ENCODE measurements at regions not wholly inside any gene's neighbourhood (a gene's known extent, or its start where the extent isn't known, plus 50 kb on each side); places are given as distances from the start of the nearest gene placed in this dataset.

DNA sequence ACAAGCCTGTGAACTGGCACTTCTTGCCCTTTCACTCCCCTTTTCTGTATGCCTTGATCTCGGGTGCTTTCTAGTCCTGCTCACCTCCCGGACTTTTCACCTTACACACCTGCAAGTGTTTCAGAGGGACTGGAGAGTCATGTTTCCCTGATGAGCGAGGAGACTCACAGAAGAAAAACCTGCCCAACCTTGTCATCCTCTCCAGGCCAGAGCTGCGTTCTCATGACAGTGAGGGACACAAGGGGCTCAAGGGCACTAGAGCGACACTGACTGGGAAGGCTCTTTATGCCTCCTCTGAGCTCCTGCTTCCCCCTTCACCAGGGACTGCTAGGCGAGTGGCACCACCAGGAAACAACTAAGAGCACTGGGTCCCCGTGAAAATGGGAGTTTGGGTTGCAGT is 376.9 kb upstream of the RPS23 start:
- no peak overlapping the region for H3K4me3 ChIP-seq (replicated peaks; ENCODE audit: low read depth, low read length)
- TF ChIP-seq, protein P1, sequence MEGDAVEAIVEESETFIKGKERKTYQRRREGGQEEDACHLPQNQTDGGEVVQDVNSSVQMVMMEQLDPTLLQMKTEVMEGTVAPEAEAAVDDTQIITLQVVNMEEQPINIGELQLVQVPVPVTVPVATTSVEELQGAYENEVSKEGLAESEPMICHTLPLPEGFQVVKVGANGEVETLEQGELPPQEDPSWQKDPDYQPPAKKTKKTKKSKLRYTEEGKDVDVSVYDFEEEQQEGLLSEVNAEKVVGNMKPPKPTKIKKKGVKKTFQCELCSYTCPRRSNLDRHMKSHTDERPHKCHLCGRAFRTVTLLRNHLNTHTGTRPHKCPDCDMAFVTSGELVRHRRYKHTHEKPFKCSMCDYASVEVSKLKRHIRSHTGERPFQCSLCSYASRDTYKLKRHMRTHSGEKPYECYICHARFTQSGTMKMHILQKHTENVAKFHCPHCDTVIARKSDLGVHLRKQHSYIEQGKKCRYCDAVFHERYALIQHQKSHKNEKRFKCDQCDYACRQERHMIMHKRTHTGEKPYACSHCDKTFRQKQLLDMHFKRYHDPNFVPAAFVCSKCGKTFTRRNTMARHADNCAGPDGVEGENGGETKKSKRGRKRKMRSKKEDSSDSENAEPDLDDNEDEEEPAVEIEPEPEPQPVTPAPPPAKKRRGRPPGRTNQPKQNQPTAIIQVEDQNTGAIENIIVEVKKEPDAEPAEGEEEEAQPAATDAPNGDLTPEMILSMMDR (IDR thresholded peaks at IDR 0.05; ENCODE audit: low read length, missing control alignments) = no peak
- no peak for DNase-seq (ENCODE audit: low read depth)

DNA sequence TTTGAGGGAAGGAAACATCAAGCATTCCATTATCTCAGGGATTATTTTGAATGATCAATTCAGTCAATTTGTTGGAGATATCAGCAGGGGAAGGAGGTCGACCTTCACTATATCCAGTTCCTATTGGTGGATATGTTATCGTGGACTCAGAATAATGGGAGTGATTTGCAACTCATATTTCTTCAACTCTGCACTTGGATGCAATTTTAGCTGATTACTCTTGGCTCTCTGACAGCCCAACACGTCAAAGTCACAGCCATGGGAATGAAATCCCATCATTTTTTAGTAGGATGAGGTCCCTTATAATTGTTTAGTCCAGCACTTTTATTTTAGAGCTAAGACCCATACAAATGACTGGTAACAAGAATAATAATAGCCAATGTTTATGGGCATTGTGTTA is 371.8 kb upstream of the RPS23 start:
- no peak overlapping the region for H3K4me3 ChIP-seq (replicated peaks; ENCODE audit: low read depth, low read length)
- TF ChIP-seq, protein P1 (IDR thresholded peaks at IDR 0.05; ENCODE audit: low read length, missing control alignments) = no peak
- DNase-seq (ENCODE audit: low read depth) = no peak

DNA sequence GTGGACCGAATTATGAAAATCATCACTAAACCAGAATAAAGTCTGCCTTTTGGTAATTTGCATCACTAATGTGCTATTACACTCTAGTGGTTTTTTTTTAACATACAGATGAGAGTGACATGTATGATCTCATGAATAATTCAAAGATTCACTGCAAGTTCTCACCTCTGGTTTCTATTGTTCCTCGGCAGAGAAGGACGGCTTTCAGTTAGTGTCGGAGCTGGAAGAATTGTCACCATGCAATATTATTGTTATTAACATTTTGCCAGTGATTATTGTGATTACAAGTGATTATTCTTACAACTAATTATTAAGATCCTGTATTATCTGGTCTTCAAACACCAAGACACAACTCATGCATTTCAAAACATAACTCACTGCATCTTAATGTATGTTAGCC is 366.6 kb upstream of the RPS23 start:
- no peak overlapping the region for H3K4me3 ChIP-seq (replicated peaks; ENCODE audit: low read depth, low read length)
- no peak for DNase-seq (ENCODE audit: low read depth)
- TF ChIP-seq, protein P1 (IDR thresholded peaks at IDR 0.05; ENCODE audit: low read length, missing control alignments) = no peak

DNA sequence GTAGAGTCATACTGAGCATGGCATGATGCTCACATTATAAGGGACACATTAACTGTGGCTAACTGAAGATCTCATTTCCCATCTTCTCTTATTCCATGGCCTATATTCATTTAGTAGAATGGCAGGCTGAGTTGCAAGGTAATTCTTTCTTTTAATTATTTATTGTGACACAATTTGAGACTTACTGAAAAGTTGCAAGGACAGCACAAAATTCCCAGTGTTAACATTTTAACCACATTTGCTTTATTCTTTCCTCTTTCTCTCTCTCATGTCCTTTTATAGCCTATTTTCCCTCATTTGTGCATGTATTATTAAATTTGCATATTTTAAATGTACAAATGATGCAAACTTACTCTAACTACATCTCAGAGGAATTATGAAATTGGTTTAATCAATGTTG is 366.1 kb upstream of the RPS23 start:
- DNase-seq (ENCODE audit: low read depth) = no peak
- TF ChIP-seq, protein P1 (IDR thresholded peaks at IDR 0.05; ENCODE audit: low read length, missing control alignments) = no peak
- H3K4me3 ChIP-seq (replicated peaks; ENCODE audit: low read depth, low read length) = no peak overlapping the region

DNA sequence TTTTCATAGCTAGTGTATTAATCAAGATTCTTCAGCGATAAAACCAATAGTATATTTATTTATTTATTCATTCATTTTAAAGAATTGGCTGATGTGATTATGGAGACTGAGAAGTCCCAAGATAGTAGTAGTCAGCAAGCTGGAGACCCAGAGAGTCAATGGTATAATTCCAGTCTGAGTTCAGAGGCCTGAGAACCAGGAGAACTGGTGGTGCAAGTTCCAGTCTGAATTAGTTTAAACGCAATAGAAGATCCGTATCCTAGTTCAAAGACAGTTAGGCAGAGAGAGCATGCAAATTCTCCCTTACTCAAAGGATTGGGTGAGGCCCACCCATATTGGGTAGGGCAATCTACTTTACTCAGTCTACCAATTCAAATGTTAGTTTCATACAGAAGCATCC is 364.2 kb upstream of the RPS23 start:
- no peak overlapping the region for H3K4me3 ChIP-seq (replicated peaks; ENCODE audit: low read depth, low read length)
- TF ChIP-seq, protein P1 (IDR thresholded peaks at IDR 0.05; ENCODE audit: low read length, missing control alignments) = no peak
- DNase-seq (ENCODE audit: low read depth) = no peak

DNA sequence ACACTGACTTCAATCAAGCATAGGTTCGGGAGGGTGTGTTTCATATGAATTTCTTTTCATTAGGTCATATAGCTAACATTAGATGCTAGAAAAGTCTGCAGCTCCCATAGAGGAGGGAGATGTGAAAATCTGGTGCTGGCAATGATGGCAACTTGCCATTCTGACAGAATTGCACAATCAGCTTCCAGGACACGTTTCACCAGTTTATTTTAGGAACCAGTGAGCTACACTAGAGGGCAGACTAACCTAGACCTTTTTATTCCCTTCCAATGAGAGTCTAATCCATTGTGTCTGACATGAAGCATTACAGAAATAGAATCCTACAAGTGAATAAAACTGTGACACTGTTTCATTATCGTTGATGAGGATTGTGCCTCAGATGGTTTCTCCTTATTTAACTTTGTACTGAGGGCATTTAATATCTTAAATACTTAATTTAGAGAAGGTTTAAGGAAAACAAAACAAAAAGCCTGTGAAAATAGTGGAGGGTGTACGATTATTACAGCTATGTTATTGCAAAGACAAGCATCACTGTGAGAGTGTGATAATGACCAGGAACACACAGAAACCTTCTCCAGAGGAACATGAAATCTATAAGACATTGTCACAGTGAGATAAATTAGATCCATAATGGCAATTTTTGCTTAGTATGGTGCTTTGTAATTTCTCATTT is 363.3 kb upstream of the RPS23 start:
- no peak overlapping the region for H3K4me3 ChIP-seq (replicated peaks; ENCODE audit: low read depth, low read length)
- peak; percentile 95 for DNase-seq (ENCODE audit: low read depth)
- TF ChIP-seq, protein P1 (IDR thresholded peaks at IDR 0.05; ENCODE audit: low read length, missing control alignments) = peak; percentile 74

DNA sequence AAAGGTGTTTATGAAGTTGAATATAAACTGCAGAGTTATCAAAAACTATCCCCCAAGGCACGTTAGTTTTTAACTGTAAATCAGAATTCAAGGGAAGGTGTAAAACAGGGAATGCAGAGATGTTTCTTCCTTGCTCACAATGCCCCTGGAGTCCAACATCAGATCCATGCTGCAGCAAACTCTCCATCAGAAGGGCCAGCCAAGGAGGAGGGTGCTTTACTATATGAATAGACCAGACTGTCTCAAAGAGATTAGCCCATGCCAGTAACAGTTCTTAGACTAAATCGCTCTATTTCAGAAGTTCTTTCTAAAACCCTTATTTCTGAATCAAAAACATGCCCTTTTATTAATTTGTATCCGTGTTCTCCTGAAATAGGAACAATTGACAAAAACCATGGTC is 362.8 kb upstream of the RPS23 start:
- DNase-seq (ENCODE audit: low read depth) = no peak
- no peak overlapping the region for H3K4me3 ChIP-seq (replicated peaks; ENCODE audit: low read depth, low read length)
- TF ChIP-seq, protein P1 (IDR thresholded peaks at IDR 0.05; ENCODE audit: low read length, missing control alignments) = no peak
